Ascending aorta (tissue), 2 donors: ENCODE measurements at regions not wholly inside any gene's neighbourhood (a gene's known extent, or its start where the extent isn't known, plus 50 kb on each side); places are given as distances from the start of the nearest gene placed in this dataset.

Experiments
- DNase-seq, 2 donors: peaks; one replicate each; pipeline ENCODE4 v3.0.0-alpha.2; 2019; ENCODE audit warnings: low spot score in 2 of 2
- H3K27ac ChIP-seq, 2 donors: fragments of 200-600 bp; sonication (generic); one replicate each; pipeline ENCODE4 v1.5.1; 2016 to 2017; ENCODE audit warnings: mild to moderate bottlenecking in 1 of 2
- H3K27me3 ChIP-seq: fragments of 200-600 bp; sonication (generic); one replicate; pipeline ENCODE4 v1.5.1; 2017
- H3K36me3 ChIP-seq, 2 donors: fragments of 200-600 bp; sonication (generic); one replicate each; pipeline ENCODE4 v1.5.1; 2016
- H3K4me1 ChIP-seq, 2 donors: fragments of 200-600 bp; sonication (generic); one replicate each; pipeline ENCODE4 v1.5.1; 2016 to 2017; ENCODE audit warnings: mild to moderate bottlenecking in 1 of 2
- H3K4me3 ChIP-seq, 2 donors: fragments of 200-600 bp; sonication (generic); one replicate each; pipeline ENCODE4 v1.5.1; 2016 to 2017; ENCODE audit warnings: mild to moderate bottlenecking in 1 of 2
- H3K9me3 ChIP-seq, 2 donors: fragments of 200-600 bp; sonication (generic); one replicate each; pipeline ENCODE4 v1.5.1; 2016
- intact Hi-C: fragments of 100-400 bp; cut with DNase I; formaldehyde crosslinking; loops from one replicate; pipeline ENCODE4 v1.15.1; 2023
- TF ChIP-seq, protein P1 (sequence below), 3 experiments: fragments of 200-600 bp in 2 of 3; fragments of 450-650 bp in 1 of 3; sonication (generic) in 2 of 3; IDR thresholded peaks; one replicate each; pipeline ENCODE4 v1.5.1; 2016 to 2019; ENCODE audit warnings: antibody characterized with exemption in 3 of 3, mild to moderate bottlenecking in 1 of 3, moderate library complexity in 1 of 3

DNA sequence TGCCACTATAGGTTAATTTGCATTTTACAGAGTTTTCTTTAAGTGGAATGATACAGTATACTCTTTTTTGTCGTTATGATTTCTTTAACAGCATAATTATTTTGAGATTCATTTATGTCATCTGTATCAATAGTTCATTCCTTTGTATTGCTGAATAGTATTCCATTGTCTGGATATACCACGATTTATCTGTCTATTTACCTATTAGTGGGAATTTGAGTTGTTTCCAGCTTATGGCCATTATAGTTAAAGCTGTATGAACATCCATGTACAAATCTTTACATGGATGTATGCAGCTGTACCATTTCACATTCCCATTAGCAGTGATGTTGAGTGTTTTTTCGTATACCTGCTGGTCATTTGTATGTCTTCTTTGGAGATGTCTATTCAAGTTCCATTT is 163.9 kb downstream of the ETNK1 start:
- intact Hi-C loops = loop anchor here (5.0 kb wide), 2 partner anchors 57 to 568 kb away; no protein-coding TSS in a partner anchor
- Histone ChIP-seq H3K27ac (peak overlapping the region; percentile 63 to 86), H3K4me1 (peaks cover 0 to 29% of the 10 kb centered on the region in 2 donors), H3K4me3 (no peak overlapping the region), H3K9me3 (no peaks in the 10 kb centered on the region), H3K36me3 (no peaks in the 10 kb centered on the region), H3K27me3 (no peaks in the 10 kb centered on the region)
- DNase-seq = no peak
- TF ChIP-seq, protein P1, sequence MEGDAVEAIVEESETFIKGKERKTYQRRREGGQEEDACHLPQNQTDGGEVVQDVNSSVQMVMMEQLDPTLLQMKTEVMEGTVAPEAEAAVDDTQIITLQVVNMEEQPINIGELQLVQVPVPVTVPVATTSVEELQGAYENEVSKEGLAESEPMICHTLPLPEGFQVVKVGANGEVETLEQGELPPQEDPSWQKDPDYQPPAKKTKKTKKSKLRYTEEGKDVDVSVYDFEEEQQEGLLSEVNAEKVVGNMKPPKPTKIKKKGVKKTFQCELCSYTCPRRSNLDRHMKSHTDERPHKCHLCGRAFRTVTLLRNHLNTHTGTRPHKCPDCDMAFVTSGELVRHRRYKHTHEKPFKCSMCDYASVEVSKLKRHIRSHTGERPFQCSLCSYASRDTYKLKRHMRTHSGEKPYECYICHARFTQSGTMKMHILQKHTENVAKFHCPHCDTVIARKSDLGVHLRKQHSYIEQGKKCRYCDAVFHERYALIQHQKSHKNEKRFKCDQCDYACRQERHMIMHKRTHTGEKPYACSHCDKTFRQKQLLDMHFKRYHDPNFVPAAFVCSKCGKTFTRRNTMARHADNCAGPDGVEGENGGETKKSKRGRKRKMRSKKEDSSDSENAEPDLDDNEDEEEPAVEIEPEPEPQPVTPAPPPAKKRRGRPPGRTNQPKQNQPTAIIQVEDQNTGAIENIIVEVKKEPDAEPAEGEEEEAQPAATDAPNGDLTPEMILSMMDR (IDR thresholded peaks at IDR 0.05) = no peak

DNA sequence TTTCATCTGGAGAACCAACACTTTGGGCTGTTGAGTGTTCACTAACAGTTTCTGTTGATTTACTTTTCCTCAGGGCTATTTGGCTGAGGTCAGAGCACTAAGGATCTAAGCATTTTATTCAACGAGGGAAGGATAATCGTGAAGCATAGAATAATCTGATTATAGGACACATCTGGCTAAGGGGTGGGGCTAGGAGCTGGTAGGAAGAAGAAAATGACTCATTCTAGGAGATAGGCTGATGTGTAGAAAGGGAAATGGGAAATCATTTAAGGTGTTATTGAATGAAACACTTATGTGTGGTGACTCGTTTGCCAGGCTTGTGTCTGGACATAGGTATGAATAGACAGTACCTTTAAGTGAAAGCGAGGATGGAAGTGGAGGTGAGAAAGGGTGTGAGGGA is 167.2 kb downstream of the ETNK1 start:
- H3K27ac ChIP-seq = no peak overlapping the region
- H3K4me1 ChIP-seq = peaks cover 0 to 8% of the 10 kb centered on the region in 2 donors
- H3K36me3 ChIP-seq = no peaks in the 10 kb centered on the region
- no peak overlapping the region for H3K4me3 ChIP-seq
- no peaks in the 10 kb centered on the region for H3K9me3 ChIP-seq
- TF ChIP-seq, protein P1 (IDR thresholded peaks at IDR 0.05) = no peak
- intact Hi-C loops = no loop called here
- DNase-seq = no peak
- no peaks in the 10 kb centered on the region for H3K27me3 ChIP-seq

DNA sequence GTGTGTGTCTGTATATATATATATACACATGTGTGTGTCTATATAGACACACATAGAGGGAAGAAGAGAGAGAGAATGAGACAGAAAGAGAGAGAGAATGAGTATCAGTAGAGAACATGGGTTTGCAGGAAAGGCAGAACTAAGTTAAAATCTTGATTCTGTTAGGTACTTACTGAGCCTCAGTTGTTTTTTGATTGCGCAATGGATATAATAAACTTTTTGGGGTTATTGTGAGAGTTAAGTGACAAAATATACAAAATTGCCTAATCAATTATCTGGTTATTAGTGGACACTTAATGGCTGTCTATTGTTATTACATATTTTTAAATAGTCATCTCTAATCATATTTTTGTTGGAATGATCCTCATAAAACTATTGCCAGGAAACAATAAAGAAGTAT is 169.0 kb downstream of the ETNK1 start:
- intact Hi-C loops = no loop called here
- H3K4me3 ChIP-seq = no peak overlapping the region
- no peaks in the 10 kb centered on the region for H3K36me3 ChIP-seq
- no peak for DNase-seq
- H3K27ac ChIP-seq = no peak overlapping the region
- no peaks in the 10 kb centered on the region for H3K9me3 ChIP-seq
- H3K4me1 ChIP-seq = no peaks in the 10 kb centered on the region
- H3K27me3 ChIP-seq = no peaks in the 10 kb centered on the region
- TF ChIP-seq, protein P1 (IDR thresholded peaks at IDR 0.05) = no peak

DNA sequence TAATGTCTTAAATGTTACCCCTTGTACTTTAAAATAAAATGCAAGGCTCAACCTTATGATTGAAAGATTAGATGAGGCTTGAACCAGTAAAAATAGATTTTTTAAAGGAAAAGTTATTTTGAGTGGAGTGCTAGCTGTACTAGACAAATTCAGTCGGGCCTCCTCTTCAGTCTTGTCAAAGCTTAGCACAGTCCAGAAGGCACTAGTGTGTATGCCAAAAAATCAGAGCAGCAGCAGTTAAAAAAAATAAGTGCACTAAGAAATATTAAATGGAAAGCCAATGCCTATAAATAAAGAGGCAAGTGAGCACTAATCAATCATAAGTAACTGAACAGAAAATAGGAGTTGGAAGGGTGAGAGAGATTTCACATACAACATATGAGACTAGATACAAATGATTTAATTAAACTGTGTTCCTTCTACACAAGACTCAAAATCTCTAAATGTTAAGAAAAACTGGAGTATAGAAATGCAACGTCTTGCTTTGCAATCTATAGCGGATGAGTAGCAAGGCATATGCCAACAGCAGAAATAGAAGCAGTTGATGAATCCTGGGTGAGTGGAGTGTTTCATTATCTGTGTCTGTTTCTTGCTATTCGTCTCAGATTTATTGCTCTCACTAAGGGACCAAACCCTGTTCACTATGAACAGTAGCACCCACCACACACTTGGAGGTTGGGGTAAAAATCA is 172.1 kb downstream of the ETNK1 start:
- DNase-seq = no peak
- Histone ChIP-seq H3K4me1 (no peaks in the 10 kb centered on the region), H3K36me3 (no peaks in the 10 kb centered on the region), H3K27ac (no peak overlapping the region), H3K9me3 (no peaks in the 10 kb centered on the region), H3K27me3 (no peaks in the 10 kb centered on the region), H3K4me3 (no peak overlapping the region)
- TF ChIP-seq, protein P1 (IDR thresholded peaks at IDR 0.05) = no peak
- intact Hi-C loops = no loop called here

DNA sequence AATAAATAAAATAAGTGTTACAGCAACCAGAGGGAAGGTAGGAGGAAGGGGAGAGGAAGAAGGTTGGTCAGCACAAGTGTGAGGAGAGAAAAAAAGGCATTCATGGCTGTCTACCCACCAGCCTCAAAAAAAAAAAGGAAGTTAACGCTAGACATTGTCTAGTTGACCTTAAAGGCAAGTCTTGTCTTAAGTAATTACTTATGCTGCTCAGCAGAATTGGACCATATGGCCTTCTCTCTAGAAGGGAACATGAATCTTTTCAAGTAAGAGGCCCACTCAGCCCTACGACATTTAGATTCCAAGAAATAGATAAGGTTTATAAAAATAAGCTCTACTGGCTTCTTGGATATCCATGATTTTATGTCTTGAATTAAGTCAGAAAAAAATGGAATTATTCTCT is 172.7 kb downstream of the ETNK1 start:
- TF ChIP-seq, protein P1 (IDR thresholded peaks at IDR 0.05) = no peak
- intact Hi-C loops = no loop called here
- no peaks in the 10 kb centered on the region for H3K27me3 ChIP-seq

More for the DNA sequence above, 172.7 kb downstream of the ETNK1 start:
- Histone ChIP-seq H3K9me3 (no peaks in the 10 kb centered on the region), H3K36me3 (no peaks in the 10 kb centered on the region), H3K27ac (no peak overlapping the region), H3K4me1 (no peaks in the 10 kb centered on the region), H3K4me3 (no peak overlapping the region)
- no peak for DNase-seq
